HK-2 (cell line): ENCODE measurements at regions not wholly inside any gene's neighbourhood (a gene's known extent, or its start where the extent isn't known, plus 50 kb on each side); places are given as distances from the start of the nearest gene placed in this dataset.
A peak's percentile ranks its signal among the peaks of the same experiment; 100 is the strongest.
"Not testable (repeated sequence)": the region's sequence is repeated elsewhere in the genome, so short reads cannot be mapped to it uniquely, and the experiment has no call there.

Source experiments
- DNase-seq: peaks from one replicate; pipeline ENCODE4 v3.0.0-alpha.2; 2018; ENCODE audit not compliant: unreplicated experiment

DNA sequence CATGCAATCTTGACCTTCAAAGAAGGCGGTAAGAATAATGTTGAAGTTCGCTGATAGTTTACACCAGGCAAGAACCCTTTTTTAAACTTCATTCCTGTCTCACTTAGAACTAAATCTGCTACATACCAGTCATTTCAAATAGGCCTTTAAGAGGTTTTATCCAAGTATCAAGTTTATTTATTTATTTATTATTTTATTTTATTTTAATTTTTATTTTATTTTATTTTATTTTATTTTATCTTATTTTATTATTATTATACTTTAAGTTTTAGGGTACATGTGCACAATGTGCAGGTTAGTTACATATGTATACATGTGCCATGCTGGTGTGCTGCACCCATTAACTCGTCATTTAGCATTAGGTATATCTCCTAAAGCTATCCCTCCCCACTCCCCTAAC is 691.6 kb downstream of the ANKRD7 start:
- not testable (repeated sequence) for DNase-seq

DNA sequence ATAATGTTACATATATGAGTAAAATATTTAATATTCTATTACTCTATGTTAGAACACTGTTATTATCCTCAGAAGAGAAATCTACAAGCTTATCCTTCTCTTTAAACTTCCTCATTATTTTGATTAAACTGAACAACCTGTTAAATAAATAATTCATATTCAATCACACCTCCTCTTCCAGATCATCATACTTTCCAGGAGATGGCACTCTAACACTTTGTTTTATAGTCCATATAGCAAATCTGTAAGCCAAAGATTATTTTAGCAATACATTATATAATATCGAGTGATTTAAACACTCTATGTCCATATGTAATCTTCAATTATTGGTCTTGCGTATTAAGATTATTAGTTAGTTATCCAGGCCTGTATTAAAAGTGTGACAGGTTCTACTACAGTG is 694.1 kb downstream of the ANKRD7 start:
- DNase-seq = no peak

DNA sequence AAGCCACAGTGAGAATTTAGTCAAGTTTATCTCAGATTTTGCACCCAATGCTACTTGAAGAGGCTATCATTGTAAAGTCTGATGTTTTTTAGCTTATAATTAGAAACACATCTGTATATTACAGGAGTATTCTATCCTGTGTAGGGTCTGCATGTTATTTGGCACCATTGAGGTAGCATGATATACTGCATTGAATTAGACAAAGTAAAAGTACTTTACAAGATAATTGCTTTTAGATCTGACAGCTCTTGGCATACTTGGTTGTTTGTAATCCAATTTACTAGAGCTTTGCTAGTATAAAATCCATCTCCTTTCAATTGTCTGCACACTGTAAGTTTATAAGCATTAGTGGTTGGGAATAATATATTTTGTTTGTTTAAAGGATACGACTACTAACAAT is 714.3 kb downstream of the ANKRD7 start:
- DNase-seq = no peak

DNA sequence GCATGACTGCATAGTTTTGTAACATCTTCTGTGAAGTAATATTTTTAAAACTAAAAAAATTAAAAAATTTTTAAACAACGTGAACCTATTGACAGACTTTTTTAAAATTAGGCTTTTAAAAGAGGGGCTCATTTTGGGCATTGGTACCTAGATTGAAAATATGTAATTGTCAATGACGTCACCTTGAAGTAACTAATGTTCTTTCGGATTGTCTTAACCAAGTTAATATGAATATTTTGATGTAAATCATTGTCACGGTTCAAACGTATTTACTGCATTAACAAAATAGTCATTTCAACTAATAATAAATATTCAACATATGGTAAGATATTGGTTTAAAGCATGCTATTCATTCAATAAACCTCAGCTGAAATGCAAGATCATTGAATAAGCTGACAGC is 719.8 kb downstream of the ANKRD7 start:
- DNase-seq = no peak

DNA sequence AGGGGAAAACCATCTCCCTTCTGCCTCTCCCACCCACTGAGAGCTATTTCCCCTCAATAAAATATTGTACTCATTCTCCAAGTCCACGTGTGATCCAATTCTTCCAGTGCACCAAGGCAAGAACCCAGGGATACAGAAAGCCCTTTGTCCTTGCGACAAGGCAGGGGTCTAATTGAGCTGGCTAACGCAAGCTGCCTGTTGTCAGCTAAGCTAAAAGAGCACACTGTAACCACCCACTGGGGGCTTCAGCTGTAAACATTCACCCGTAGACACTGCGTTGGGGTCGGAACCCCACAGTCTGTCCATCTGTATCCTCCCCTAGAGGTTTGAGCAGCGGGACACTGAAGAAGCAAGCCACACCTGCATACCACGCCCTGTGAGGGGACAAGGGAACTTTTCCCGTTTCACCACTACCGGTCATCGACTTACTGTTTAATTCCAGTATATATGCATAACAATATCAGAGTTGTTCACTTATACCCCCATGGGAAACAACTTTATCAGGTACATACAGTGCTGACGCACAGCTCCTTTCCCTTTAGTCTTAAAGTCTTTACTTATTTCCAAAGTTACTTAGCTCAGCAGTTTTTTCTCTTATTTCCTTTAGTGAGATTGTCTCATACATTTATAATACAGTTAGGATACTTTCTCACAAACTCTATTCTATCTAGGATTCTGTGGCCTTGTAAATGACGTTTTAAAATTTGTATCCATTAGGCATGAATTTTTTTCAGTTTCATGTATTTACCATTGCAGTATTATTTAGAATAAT is 721.6 kb downstream of the ANKRD7 start:
- DNase-seq = no peak

DNA sequence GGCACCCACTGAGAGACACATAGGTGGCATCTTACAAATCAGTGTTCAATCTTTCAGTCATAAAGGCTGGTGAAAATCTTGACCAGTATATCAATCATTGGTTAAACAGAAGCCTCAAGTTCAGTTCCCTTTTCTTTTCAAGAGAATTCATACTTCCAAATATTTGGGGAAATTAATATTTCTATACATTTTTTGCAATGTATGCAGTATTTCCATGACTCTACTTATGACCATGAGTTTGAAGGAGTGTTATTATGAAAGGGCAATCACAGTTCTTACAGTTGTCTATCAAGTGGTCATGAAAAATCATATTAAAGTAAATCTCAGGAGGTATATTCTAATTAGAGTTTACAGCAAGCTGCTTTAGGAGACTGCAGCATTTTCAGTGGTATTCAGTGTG is 724.0 kb downstream of the ANKRD7 start:
- DNase-seq = no peak

DNA sequence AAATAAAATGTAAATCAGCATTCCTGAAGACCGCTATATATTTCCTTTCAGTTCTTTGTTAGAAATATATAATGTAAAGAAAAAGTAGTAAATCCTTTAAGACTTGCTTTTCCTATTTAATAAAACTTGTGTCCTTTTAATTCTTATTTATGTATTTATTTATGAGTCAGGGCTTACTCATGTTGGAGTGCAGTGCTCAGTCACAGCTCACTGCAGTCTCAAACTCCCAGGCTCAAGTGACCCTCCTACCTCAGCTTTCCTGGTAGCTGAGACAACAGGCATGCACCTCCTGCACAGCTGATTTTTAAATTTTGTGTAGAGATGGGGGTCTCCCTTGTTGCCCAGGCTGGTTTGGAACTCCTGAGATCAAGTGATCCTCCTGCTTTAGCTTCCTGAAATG is 724.5 kb downstream of the ANKRD7 start:
- DNase-seq = peak; percentile 29

DNA sequence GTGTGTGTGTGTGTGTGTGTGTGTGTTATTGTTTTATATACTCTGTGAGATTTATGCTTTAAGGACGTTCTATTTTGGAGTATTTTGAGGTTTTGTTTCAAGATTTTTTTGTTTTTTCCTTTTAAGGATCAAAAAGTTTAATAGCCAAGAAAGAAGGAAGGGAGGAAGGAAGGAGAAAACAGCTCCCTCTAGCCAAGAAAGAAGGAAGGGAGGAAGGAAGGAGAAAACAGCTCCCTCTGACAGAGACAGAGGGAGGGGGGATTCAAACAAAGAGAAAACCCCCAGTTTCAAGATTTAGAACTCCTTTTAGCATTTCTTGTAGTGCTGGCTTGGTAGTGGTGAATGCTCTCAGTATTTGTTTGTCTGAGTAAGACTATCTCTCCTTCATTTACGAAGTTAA is 731.8 kb downstream of the ANKRD7 start:
- DNase-seq = not testable (repeated sequence)

DNA sequence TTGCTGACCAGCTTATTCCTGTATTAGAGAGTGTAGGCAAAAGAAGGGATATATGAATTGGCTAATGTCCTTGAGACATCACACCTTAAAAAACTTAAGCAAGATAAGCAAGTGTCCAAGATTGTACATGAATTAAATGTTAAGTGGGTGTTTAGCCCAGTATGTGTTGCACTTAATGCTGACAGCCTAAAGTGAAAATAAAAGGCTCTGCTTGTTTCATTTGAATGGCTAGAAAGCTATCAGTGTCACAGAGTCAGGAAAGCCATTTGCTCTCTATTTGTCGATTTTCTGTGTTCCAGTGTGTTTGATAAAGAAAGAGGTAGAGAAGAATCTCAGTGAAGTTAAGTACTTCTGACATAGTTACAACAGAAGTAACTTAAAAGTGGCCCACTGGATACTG is 744.9 kb downstream of the ANKRD7 start:
- no peak for DNase-seq

DNA sequence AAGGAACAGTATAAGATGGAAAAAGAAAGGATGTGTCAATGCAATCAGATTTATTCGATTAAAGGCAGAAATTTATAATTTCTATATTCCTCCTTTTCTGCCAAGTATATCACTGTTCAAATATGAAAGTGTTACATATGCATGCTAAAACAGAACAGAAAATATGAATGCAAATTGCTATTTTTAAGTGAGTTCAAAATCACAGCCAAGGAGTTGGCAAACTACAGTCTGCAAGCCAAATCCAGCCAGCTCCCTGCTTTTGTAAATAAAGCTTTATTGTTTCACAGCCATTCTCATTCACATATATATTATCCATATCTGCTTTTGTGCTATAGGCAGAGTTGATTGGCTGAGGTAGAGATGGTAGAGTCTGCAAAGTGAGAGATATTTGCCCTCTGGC is 747.2 kb downstream of the ANKRD7 start:
- DNase-seq = no peak

DNA sequence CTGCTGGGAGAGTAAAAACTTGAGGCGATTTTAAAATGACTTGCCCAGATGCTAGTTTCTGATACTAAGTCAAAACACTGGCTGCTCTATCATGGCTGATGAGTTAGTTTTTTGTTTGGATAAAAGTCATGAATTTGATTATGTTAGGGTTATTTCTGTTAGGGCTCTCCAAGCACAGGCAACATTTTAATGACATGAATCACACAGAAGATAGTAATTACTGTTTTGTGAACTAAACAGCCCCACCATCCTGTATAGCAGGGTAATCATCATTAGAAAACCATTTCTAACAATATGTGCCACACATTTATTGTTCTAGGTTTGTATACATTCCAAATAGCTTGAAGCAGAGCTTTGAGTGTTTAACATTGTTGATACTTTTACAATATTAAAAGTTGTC is 750.3 kb downstream of the ANKRD7 start:
- DNase-seq = no peak

DNA sequence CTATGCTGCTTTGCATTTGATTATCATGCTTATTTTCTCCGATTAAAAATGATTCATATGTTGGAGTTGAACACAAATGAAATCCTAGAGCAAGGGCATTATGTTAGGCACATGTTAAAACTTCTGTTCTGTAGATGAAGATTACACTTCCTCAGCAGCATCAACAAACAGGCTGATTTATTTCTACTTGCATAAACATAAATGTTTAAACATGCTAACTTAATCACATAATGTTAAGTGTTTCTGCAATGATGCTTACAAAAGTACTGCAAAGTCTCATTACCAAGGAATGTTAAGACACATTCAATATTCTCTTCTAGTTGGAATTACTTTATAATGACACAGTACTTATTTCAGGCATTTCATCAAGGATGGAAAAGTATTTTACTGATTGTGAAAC is 770.8 kb downstream of the ANKRD7 start:
- DNase-seq = no peak

DNA sequence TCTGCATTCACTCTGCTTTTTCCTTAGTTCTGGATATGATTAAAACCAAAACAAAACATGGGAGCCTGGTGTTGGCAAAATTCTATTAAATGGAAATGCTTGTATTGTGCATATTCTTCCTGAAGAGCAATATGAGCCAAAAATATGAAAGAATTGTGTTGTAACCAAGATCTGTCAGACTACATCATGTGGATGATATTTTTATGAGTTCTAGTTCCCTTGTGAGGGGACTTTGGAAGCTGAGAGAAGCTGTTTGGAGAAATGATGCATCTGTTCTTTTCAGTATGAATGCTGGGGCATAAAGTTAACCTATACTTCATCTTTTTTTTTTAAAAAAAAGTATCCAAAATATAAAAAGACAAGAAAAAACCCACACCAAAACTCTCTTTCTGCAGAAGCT is 782.7 kb downstream of the ANKRD7 start:
- DNase-seq = no peak

DNA sequence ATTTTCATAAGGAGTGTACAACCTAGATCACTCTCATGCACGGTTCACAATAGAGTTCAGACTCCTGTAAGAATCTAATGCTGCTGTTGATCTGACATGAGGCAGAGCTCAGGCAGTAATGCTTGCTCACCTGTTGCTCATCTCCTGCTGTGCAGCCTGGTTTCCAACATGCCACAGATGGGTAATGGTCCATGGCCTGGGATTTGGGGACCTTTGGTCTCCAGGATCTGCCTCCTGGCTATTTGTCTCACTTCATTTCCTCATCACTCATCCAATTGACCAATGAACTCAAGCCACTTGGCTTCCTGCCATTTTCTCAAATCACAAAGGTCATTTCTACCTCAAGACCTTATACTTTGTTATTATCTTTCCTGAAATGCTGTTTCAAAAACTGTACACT is 786.1 kb downstream of the ANKRD7 start:
- DNase-seq = no peak

DNA sequence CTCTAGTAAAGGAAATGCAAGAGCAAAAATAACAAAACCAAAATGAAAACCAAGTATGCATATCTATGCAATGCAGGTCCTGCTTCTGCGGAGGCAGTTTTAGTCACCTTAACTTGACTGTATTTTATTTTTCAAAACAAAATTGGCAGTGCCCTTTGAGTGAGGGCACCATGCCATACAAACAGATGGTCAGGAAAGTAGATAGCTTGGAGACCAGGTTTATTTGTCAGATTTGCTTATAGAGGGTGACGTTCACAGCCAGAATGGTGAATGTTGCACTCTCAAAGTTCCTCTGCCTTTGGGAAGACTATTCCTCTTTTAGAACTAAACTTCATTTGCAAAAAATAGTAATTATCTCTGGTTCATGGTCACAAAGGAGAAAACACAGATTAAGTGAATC is 801.9 kb downstream of the ANKRD7 start:
- no peak for DNase-seq

DNA sequence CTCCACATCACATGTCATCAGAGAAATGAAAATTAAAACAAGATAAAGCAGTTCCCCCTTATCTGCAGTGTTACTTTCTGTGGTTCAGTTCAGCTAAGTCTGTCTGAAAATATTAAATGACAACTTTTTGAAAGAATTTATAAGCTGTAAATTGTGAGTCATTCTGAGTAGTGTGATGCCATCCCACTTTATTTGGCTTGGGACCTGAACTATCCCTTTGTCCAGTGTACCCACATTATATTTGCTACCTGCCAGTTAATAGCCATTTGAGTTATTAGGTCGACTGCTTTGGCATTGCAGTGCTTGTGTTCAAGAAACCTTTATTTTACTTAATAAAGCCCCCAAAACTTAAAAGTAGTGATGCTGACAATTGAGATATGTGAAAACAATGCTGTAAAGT is 804.2 kb downstream of the ANKRD7 start:
- DNase-seq = no peak

DNA sequence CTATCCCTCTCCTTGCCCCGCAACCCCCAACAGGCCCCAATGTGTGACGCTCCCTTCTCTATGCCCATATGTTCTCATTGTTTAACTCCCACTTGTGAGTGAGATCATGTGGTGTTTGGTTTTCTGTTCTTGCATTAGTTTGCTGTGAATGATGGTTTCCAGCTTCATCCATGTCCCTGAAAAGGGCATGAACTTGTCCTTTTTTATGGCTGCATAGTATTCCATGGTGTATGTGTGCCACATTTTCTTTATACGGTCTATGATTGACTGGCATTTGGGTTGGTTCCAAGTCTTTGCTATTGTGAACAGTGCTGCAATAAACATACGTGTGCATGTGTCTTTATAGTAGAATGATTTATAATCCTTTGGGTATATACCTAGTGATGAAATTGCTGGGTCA is 807.6 kb downstream of the ANKRD7 start:
- DNase-seq = not testable (repeated sequence)

DNA sequence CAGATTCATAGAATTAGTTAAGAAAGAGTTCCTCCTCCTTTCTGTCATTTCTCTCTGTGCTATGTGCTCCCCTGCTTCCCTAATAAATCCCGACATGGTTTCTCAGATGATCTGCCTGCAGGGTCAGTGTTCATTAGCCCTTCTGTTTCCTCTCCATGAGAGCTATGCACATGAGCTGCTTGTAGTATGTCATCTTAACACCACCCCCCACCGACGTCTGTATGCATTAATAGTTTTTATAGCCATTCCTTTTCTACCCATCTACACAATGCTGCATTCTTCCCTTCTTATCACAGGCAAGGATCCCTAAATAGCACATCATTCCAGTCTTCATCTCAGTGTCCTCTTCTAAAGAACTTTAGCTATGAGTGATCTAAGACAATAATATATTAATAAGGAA is 809.1 kb downstream of the ANKRD7 start:
- no peak for DNase-seq

DNA sequence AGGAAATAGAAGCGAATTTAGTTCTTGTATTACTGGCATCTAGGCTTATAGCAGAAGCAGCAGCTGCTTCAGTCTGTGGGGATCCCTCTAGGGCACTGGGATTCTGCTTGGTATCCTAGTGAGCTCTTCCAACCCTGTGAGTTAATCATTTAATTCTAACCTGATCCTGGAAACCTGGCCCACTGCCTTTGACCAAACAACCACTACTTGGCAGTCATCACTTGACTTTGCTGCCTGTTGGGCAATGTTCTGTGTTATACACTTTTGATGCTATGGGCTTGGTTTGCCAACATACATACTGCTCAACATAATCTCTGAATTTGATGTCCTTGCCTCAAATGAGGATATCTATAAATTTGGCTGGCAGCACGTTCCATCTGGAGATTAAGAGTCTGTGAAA is 813.4 kb downstream of the ANKRD7 start:
- no peak for DNase-seq

DNA sequence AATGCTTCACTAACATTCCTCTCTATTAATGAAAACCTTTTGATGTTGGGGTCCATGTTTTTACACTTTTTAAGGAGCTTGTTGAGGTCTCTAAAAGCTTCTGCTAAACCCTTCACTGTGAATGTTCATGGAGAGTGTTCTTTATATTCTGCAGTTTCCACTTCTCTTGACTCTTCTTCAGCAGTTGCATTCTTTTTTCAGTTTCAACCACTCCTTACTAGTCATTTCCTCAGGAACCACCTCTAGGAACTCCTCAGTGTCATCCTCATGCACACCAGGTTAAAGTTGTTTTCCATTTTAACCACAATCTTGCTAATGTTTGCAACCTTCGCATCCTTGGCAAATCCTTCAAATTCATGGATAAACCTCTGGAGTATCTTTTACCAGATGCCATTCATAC is 821.6 kb downstream of the ANKRD7 start:
- DNase-seq = no peak

DNA sequence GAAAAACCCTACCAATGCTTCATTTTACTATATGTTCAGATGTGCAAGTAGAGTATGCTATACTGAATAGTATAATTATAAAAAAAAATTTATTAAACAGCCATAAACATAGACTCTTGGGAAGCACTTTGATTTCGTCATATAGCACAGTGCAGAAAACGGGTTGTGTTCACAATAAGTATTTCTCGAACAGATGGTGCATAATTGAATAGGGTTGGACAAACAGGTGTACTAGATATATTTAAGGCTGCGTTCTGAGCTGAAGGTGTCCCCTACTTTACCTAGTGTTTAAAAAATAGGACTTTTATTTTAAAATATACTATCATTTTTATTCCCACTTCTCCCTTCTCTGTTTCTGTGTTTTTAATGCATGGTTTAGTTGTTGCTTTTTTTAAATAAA is 841.5 kb downstream of the ANKRD7 start:
- DNase-seq = no peak

DNA sequence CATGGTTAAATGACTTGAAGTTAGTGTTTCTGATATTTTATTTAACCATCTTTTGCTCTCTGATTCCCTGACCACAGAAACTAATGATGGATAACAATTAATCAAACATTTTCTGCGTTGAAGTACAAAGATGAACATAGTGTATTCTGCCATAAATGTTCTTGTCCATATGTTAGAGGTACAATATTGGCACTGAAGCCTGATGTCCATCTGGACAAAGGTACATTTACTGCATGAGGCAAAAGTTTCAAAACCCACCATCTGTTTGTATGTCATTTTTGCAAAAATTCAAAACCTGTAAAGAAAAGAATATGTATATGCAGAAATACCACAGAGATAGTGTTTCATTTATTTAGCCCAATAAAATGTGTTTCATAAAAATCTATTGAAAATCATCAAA is 861.5 kb downstream of the ANKRD7 start:
- no peak for DNase-seq

DNA sequence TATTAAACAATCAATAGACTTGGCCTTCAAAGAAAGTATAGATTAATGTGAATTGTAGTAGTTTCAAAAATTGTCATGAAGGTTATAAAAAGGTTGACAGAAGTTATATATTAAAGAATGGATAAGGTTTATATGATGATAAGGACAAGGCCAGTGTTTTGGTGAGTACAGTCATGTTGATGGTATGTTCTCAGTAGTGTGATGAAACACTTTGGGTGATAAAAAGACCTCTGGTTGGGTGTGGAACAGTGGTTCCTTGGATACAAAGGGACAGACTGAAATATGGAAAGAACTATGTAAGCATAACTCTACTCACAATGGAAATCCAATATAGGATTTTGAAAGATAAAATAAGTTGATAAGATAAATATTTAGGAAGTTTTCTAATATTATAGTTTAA is 866.3 kb downstream of the ANKRD7 start:
- DNase-seq = no peak

DNA sequence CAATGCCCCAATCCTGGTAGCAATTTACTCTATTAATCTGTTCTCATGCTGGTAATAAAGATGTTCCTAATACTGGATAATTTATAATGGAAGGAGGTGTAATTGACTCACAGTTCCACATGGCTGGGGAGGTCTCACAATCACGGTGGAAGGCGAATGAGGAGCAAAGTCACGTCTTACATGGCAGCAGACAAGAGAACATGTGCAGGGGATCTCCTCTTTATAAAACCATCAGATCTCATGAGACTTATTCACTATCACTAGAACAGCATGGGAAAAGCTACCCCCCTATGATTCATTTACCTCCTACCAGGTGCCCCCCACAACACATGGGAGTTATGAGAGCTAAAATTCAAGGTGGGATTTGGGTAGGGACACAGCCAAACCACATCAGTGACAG is 872.2 kb downstream of the ANKRD7 start:
- DNase-seq = no peak
